Islet of Langerhans (tissue), 1 donor: ENCODE measurements at regions not wholly inside any gene's neighbourhood (a gene's known extent, or its start where the extent isn't known, plus 50 kb on each side); places are given as distances from the start of the nearest gene placed in this dataset.
"Not testable (repeated sequence)": the region's sequence is repeated elsewhere in the genome, so short reads cannot be mapped to it uniquely, and the experiment has no call there.

ENCODE experiments used
- FAIRE-seq: peaks from one replicate; lab custom pipeline; 2011; peaks lifted over from hg19 to GRCh38; lab: Jason Lieb, UNC

GRCh38 chr7:14967376-14967775, 64.8 kb upstream of the DGKB start:
- not testable (repeated sequence) for FAIRE-seq

- no peak for FAIRE-seq
Observed at GRCh38 chr7:14962778-14963177, 60.2 kb upstream of the DGKB start.

GRCh38 chr7:14960721-14961120, 58.2 kb upstream of the DGKB start:
- no peak for FAIRE-seq

- FAIRE-seq = peak; percentile 36
Observed at GRCh38 chr7:14959339-14959738, 56.8 kb upstream of the DGKB start.

GRCh38 chr7:14954035-14954434, 51.5 kb upstream of the DGKB start:
- FAIRE-seq = no peak
